Mesenchymal stem cell (in vitro differentiated cells and primary cell): ENCODE measurements at regions not wholly inside any gene's neighbourhood (a gene's known extent, or its start where the extent isn't known, plus 50 kb on each side); places are given as distances from the start of the nearest gene placed in this dataset.
"Not testable (repeated sequence)": the region's sequence is repeated elsewhere in the genome, so short reads cannot be mapped to it uniquely, and the experiment has no call there.

ENCODE experiments used
- DNase-seq: peaks from one replicate; pipeline ENCODE4 v3.0.0-alpha.2; 2013
- H2AFZ ChIP-seq: one replicate; pipeline ENCODE4 v1.6.1; 2013; ENCODE audit warnings: low read depth, mild to moderate bottlenecking, control low read depth, inconsistent platforms, low read length, moderate library complexity
- H2AK5ac ChIP-seq: 2 replicates; pipeline ENCODE4 v1.6.1; 2013; ENCODE audit warnings: low read length, moderate library complexity, mild to moderate bottlenecking, inconsistent platforms; ENCODE audit not compliant: severe bottlenecking
- H2BK120ac ChIP-seq: one replicate; pipeline ENCODE4 v1.6.1; 2013; ENCODE audit warnings: low read depth, mild to moderate bottlenecking, inconsistent platforms, low read length, moderate library complexity
- H2BK12ac ChIP-seq, 2 experiments: one replicate each; pipeline ENCODE4 v1.6.1; 2013; ENCODE audit warnings: inconsistent platforms in 2 of 2, low read length in 2 of 2, mild to moderate bottlenecking in 2 of 2, moderate library complexity in 2 of 2, control low read depth in 1 of 2
- H2BK15ac ChIP-seq: one replicate; pipeline ENCODE4 v1.6.1; 2013; ENCODE audit warnings: mild to moderate bottlenecking, low read depth, inconsistent platforms; ENCODE audit not compliant: poor library complexity, severe bottlenecking
- H2BK5ac ChIP-seq: 2 replicates; pipeline ENCODE4 v1.6.1; 2013; ENCODE audit warnings: low read depth, mild to moderate bottlenecking, low read length, control low read depth, inconsistent platforms; ENCODE audit not compliant: poor library complexity, severe bottlenecking
- H3K14ac ChIP-seq, 2 experiments: one replicate each; pipeline ENCODE4 v1.6.1; 2013; ENCODE audit warnings: inconsistent platforms in 2 of 2, low read length in 2 of 2, control low read depth in 1 of 2, mild to moderate bottlenecking in 1 of 2, moderate library complexity in 1 of 2
- H3K18ac ChIP-seq, 2 experiments: one replicate each; pipeline ENCODE4 v1.6.1; 2013; ENCODE audit warnings: inconsistent platforms in 2 of 2, low read length in 2 of 2, control low read depth in 1 of 2, low read depth in 1 of 2, mild to moderate bottlenecking in 1 of 2
- H3K23ac ChIP-seq, 2 experiments: one replicate each; pipeline ENCODE4 v1.6.1; 2013; ENCODE audit warnings: inconsistent platforms in 2 of 2, low read length in 2 of 2, mild to moderate bottlenecking in 2 of 2, moderate library complexity in 2 of 2, control low read depth in 1 of 2
- H3K27ac ChIP-seq: 2 replicates; pipeline ENCODE4 v1.5.1; 2013; ENCODE audit warnings: mild to moderate bottlenecking, moderate library complexity, low read length, control low read depth, inconsistent platforms; ENCODE audit not compliant: poor library complexity, severe bottlenecking
- H3K27me3 ChIP-seq, 2 experiments: 2 replicates each; pipeline versions ENCODE4 v1.6.1 to v1.7.0; 2013; ENCODE audit warnings: low read length in 2 of 2, mild to moderate bottlenecking in 2 of 2, moderate library complexity in 2 of 2, control low read depth in 1 of 2, inconsistent platforms in 1 of 2; ENCODE audit not compliant: control insufficient read depth in 1 of 2, insufficient read depth in 1 of 2
- H3K36me3 ChIP-seq, 2 experiments: 2 replicates each; pipeline versions ENCODE4 v1.6.1 to v1.7.0; 2013; ENCODE audit warnings: low read length in 2 of 2, control low read depth in 1 of 2, inconsistent platforms in 1 of 2, low read depth in 1 of 2, mild to moderate bottlenecking in 1 of 2; ENCODE audit not compliant: insufficient read depth in 2 of 2, control insufficient read depth in 1 of 2
- H3K4ac ChIP-seq, 2 experiments: one replicate each; pipeline ENCODE4 v1.6.1; 2013; ENCODE audit warnings: inconsistent platforms in 2 of 2, low read length in 2 of 2, mild to moderate bottlenecking in 2 of 2, moderate library complexity in 2 of 2, control low read depth in 1 of 2, low read depth in 1 of 2
- H3K4me1 ChIP-seq: 2 replicates; pipeline ENCODE4 v1.6.1; 2013; ENCODE audit warnings: low read depth, low read length, control low read depth; ENCODE audit not compliant: control insufficient read depth, insufficient read depth
- H3K4me2 ChIP-seq: 2 replicates; pipeline ENCODE4 v1.6.1; 2013; ENCODE audit warnings: low read length, mild to moderate bottlenecking, inconsistent platforms; ENCODE audit not compliant: poor library complexity, severe bottlenecking
- H3K4me3 ChIP-seq, 2 experiments: 2 replicates each; pipeline versions ENCODE4 v1.5.1 to v1.7.0; 2013; ENCODE audit warnings: low read length in 2 of 2, mild to moderate bottlenecking in 2 of 2, control low read depth in 1 of 2, low read depth in 1 of 2; ENCODE audit not compliant: insufficient read depth in 1 of 2
- H3K79me1 ChIP-seq: replicated peaks from 2 replicates; pipeline ENCODE4 v1.6.1; 2013; ENCODE audit warnings: mild to moderate bottlenecking, control low read depth, low read length, inconsistent platforms; ENCODE audit not compliant: poor library complexity, severe bottlenecking
- H3K9ac ChIP-seq: 2 replicates; pipeline ENCODE4 v1.7.0; 2013; ENCODE audit warnings: mild to moderate bottlenecking, low read length, moderate library complexity
- H3K9me3 ChIP-seq: 2 replicates; pipeline ENCODE4 v1.7.0; 2013; ENCODE audit warnings: mild to moderate bottlenecking, low read length; ENCODE audit not compliant: control insufficient read depth
- H4K8ac ChIP-seq: one replicate; pipeline ENCODE4 v1.6.1; 2013; ENCODE audit warnings: inconsistent platforms, mild to moderate bottlenecking, low read length, moderate library complexity
- H4K91ac ChIP-seq: one replicate; pipeline ENCODE4 v1.6.1; 2013; ENCODE audit warnings: mild to moderate bottlenecking, low read length, inconsistent platforms
- WGBS: methylation state at CpG from one replicate; pipeline ENCODE4 v1.1.7; 2013; ENCODE audit warnings: mixed read lengths; 5-methylcytosine and 5-hydroxymethylcytosine counted together

GRCh38 chr7:125274742-125275141 lies 345.1 kb upstream of the POT1 start:
- H3K4ac ChIP-seq, H3K4me1 ChIP-seq, H2AFZ ChIP-seq, H4K91ac ChIP-seq, H3K27me3 ChIP-seq, H3K9me3 ChIP-seq, H2BK120ac ChIP-seq, H4K8ac ChIP-seq, H2AK5ac ChIP-seq, H2BK15ac ChIP-seq, H3K14ac ChIP-seq, H3K4me3 ChIP-seq, H3K79me1 ChIP-seq, H2BK5ac ChIP-seq, H3K4me2 ChIP-seq, H2BK12ac ChIP-seq, H3K36me3 ChIP-seq, H3K27ac ChIP-seq, H3K9ac ChIP-seq, DNase-seq, H3K23ac ChIP-seq, H3K18ac ChIP-seq: not testable (repeated sequence)
- WGBS: 95% methylated on average over 5 of the region's 6 CpGs

GRCh38 chr7:125264174-125264856 lies 334.7 kb upstream of the POT1 start:
- 75% methylated on average over 13 of the region's 13 CpGs for WGBS
- not testable (repeated sequence) for H3K4me1 ChIP-seq, H3K27ac ChIP-seq, H3K36me3 ChIP-seq, H2BK15ac ChIP-seq, H3K18ac ChIP-seq, H2BK120ac ChIP-seq, H2AK5ac ChIP-seq, H3K4me2 ChIP-seq, H3K27me3 ChIP-seq, H4K8ac ChIP-seq, H3K4me3 ChIP-seq, H3K9me3 ChIP-seq, H3K23ac ChIP-seq, H3K79me1 ChIP-seq, H4K91ac ChIP-seq, H3K4ac ChIP-seq, H2AFZ ChIP-seq, H3K14ac ChIP-seq, DNase-seq, H3K9ac ChIP-seq, H2BK5ac ChIP-seq, H2BK12ac ChIP-seq

- 59% methylated on average over 10 of the region's 10 CpGs for WGBS
- H2AFZ ChIP-seq, H3K36me3 ChIP-seq, H3K4me3 ChIP-seq, H3K27ac ChIP-seq, H2BK12ac ChIP-seq, H3K9ac ChIP-seq, H3K4me2 ChIP-seq, H2BK15ac ChIP-seq, H4K91ac ChIP-seq, H3K9me3 ChIP-seq, H3K4me1 ChIP-seq, H3K27me3 ChIP-seq, DNase-seq, H2BK5ac ChIP-seq, H2AK5ac ChIP-seq, H3K14ac ChIP-seq, H4K8ac ChIP-seq, H3K18ac ChIP-seq, H3K23ac ChIP-seq, H3K4ac ChIP-seq, H3K79me1 ChIP-seq, H2BK120ac ChIP-seq: not testable (repeated sequence)
Observed at GRCh38 chr7:125258876-125259417, 329.3 kb upstream of the POT1 start.

- H3K18ac ChIP-seq: no peak overlapping the region
- H4K91ac ChIP-seq: no peak overlapping the region
- no peaks in the 10 kb centered on the region for H3K79me1 ChIP-seq
- no peak overlapping the region for H4K8ac ChIP-seq
- 66% methylated on average over 2 of the region's 2 CpGs for WGBS
- H2AFZ ChIP-seq: no peak overlapping the region
- no peak overlapping the region for H3K14ac ChIP-seq
- no peak overlapping the region for H3K23ac ChIP-seq
- no peak overlapping the region for H3K9ac ChIP-seq
- H3K4me3 ChIP-seq: no peak overlapping the region
- no peak for DNase-seq
- peaks cover 3% of the 10 kb centered on the region for H3K9me3 ChIP-seq
- H3K4ac ChIP-seq: no peak overlapping the region
- H3K27ac ChIP-seq: no peak overlapping the region
- peaks cover 1% of the 10 kb centered on the region for H3K4me1 ChIP-seq
- H2BK12ac ChIP-seq: no peak overlapping the region
- no peak overlapping the region for H2BK15ac ChIP-seq
- H2BK120ac ChIP-seq: no peak overlapping the region
- H2AK5ac ChIP-seq: no peak overlapping the region
- H3K27me3 ChIP-seq: no peaks in the 10 kb centered on the region
- no peak overlapping the region for H3K4me2 ChIP-seq
- no peaks in the 10 kb centered on the region for H3K36me3 ChIP-seq
- H2BK5ac ChIP-seq: no peak overlapping the region
Observed at GRCh38 chr7:125257617-125258016, 328.0 kb upstream of the POT1 start.
